Coronary artery (tissue), 2 donors: ENCODE measurements at regions not wholly inside any gene's neighbourhood (a gene's known extent, or its start where the extent isn't known, plus 50 kb on each side); places are given as distances from the start of the nearest gene placed in this dataset.
"Not testable (repeated sequence)": the region's sequence is repeated elsewhere in the genome, so short reads cannot be mapped to it uniquely, and the experiment has no call there.

Source experiments
- DNase-seq: peaks from one replicate; pipeline ENCODE4 v3.0.0-alpha.2; 2017; ENCODE audit warnings: low spot score
- H3K27ac ChIP-seq, 2 donors: fragments of 200-600 bp; sonication (generic); one replicate each; pipeline ENCODE4 v1.5.1; 2016 to 2019
- H3K4me3 ChIP-seq: fragments of 200-600 bp; sonication (generic); 2 replicates; pipeline ENCODE4 v1.5.1; 2016; ENCODE audit warnings: mild to moderate bottlenecking, moderate library complexity
- CTCF ChIP-seq: fragments of 200-600 bp; sonication (generic); IDR thresholded peaks from one replicate; pipeline ENCODE4 v1.5.1; 2019; ENCODE audit warnings: antibody characterized with exemption

DNA sequence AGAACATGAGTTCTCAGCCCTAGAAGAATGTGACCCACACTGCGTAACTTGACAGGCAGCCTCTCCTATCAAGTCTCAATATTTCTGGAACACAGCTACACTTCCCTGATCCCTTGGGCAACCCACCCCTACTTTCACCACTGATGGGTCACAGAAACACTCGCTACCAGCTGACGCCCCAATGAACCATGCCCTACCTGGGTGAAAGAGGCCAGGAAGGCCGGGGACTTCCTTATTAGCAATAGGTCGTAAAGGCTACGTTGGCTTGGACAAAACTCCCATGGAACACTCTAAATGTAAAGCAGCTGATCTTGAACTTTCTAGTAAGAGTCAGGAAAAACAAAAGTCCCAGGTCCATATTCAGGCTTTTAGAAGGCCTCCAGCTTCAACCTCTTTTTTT lies 202.3 kb upstream of the KCTD7 start:
- no peak overlapping the region for H3K4me3 ChIP-seq
- no peak for TF ChIP-seq CTCF
- H3K27ac ChIP-seq: no peak overlapping the region
- DNase-seq: no peak

DNA sequence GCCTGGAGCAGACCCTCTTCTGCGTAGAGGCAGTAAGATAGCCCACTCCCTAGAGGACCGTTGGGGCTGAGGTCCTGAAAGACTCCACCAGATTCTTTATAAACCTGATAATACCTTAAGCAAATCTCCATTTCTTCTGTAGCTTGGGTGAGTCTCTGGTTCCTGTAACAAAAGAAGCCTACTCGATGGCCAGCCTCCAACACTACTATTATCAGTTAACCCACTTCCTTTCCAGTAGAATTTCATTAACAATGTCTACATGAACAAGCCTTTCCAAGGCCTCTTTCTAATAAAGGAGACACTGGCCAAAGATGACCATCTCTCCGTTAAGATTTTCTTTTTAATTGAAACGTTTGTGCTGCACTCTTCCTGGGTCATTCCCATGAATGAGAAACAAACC lies 201.7 kb upstream of the KCTD7 start:
- no peak for DNase-seq
- H3K4me3 ChIP-seq: no peak overlapping the region
- H3K27ac ChIP-seq: no peak overlapping the region
- no peak for TF ChIP-seq CTCF

DNA sequence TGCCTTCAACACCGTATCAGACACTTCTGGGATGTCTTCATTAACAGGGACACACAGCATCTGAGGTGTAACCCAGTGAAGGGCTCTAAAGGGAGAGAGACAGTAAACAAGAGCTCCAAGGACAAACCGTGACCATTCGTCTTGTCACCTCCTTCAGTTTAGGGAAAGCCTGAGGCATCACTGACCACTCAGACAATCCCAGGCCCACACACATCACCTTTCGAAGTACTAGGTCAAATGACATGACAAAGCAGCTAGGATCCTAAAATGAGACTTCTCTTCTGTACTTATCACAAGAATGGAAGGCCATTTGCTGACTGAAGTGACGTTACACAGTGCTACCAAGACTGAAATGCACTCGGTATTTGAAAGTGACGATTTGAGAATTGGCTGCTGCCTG lies 200.7 kb upstream of the KCTD7 start:
- no peak for TF ChIP-seq CTCF
- DNase-seq: no peak
- H3K27ac ChIP-seq: no peak overlapping the region
- no peak overlapping the region for H3K4me3 ChIP-seq

- TF ChIP-seq CTCF: no peak
- H3K27ac ChIP-seq: no peak overlapping the region
- H3K4me3 ChIP-seq: no peak overlapping the region
- DNase-seq: no peak
These were observed 199.1 kb upstream of the KCTD7 start for GRCh38 chr7:66429498-66430163.

DNA sequence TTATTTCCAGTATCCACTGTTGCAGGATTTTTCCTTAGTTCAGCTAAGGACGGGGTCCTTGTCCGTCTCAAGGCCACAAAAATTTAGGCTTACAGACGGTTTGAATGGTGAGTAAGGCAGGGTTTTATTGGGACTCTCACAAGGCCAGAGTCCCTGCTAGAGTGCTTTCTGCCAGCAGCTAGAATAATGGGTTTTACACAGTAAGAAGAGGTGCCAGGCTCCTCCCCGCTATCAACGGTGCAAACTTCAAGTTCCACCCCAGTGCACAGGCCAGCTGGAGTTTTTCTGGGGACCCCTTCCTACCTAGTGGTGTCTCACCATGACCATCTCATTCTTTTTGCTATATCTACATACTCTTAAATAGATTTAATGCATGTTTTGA lies 198.5 kb upstream of the KCTD7 start:
- DNase-seq: no peak
- no peak for TF ChIP-seq CTCF
- no peak overlapping the region for H3K27ac ChIP-seq

DNA sequence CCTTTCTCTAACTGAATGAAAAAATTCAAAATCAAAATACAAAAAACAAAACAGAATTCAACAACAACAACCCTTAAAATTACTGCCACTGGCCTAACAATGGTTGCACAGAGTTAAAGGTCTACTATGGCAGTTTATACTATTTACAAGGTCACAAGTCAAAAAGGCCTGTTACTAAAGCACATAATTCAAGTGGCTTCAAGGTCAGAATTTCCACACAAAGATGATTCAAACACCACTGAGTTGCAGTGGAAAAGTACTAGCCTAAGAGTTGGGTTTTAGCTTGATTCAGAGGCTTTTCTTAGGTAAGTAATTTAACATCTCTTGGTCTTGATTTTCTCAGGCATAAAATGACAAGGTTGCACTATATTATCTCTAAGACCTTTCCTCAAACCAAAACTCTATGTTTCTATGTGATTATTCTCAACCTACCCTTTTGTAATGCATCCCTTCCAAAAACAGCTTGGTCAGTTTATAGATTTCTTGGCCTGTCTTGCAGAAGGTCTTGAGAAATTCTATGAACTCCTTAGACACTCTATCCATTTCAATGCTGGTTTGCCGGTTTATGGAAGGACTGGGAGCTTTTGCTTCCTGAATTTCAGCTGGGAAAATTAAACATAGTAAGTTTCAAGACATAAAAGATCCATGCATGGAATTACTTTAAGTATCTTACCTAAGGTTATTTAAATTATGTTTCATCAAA lies 189.8 kb upstream of the KCTD7 start:
- not testable (repeated sequence) for H3K4me3 ChIP-seq, H3K27ac ChIP-seq, DNase-seq

More for the DNA sequence above, 198.5 kb upstream of the KCTD7 start:
- no peak overlapping the region for H3K4me3 ChIP-seq

GRCh38 chr7:66442385-66442784 lies 186.3 kb upstream of the KCTD7 start:
- no peak for TF ChIP-seq CTCF
- no peak for DNase-seq
- no peak overlapping the region for H3K27ac ChIP-seq

More at GRCh38 chr7:66442385-66442784, 186.3 kb upstream of the KCTD7 start:
- H3K4me3 ChIP-seq: no peak overlapping the region
